Progenitor cell of endocrine pancreas (in vitro differentiated cells): ENCODE measurements at regions not wholly inside any gene's neighbourhood (a gene's known extent, or its start where the extent isn't known, plus 50 kb on each side); places are given as distances from the start of the nearest gene placed in this dataset.

Experiments used
- DNase-seq: peaks from one replicate; pipeline ENCODE4 v3.0.0; 2021; ENCODE audit warnings: low spot score; ENCODE audit not compliant: unreplicated experiment
- H3K27ac Mint-ChIP-seq: 2 replicates; pipeline ENCODE4 v1.8.0; 2021; ENCODE audit warnings: mild to moderate bottlenecking, moderate library complexity, mixed read lengths
- H3K27me3 Mint-ChIP-seq: 2 replicates; pipeline ENCODE4 v1.8.0; 2021; ENCODE audit warnings: mixed read lengths
- H3K36me3 Mint-ChIP-seq: 2 replicates; pipeline ENCODE4 v1.8.0; 2022; ENCODE audit warnings: mixed read lengths; ENCODE audit not compliant: insufficient read depth
- H3K4me1 Mint-ChIP-seq: 2 replicates; pipeline ENCODE4 v1.8.0; 2021; ENCODE audit warnings: low read depth, mixed read lengths
- H3K4me3 Mint-ChIP-seq: 2 replicates; pipeline ENCODE4 v1.8.0; 2021; ENCODE audit warnings: low read depth, mild to moderate bottlenecking, moderate library complexity, mixed read lengths
- H3K9me3 Mint-ChIP-seq: 2 replicates; pipeline ENCODE4 v1.8.0; 2021; ENCODE audit warnings: low read depth, mixed read lengths
- TF ChIP-seq, protein P1 (sequence below): fragments of 200-600 bp; sonication (generic); IDR thresholded peaks from one replicate; pipeline ENCODE4 v1.5.0; 2021; ENCODE audit warnings: antibody characterized with exemption, mild to moderate bottlenecking; ENCODE audit not compliant: unreplicated experiment

DNA sequence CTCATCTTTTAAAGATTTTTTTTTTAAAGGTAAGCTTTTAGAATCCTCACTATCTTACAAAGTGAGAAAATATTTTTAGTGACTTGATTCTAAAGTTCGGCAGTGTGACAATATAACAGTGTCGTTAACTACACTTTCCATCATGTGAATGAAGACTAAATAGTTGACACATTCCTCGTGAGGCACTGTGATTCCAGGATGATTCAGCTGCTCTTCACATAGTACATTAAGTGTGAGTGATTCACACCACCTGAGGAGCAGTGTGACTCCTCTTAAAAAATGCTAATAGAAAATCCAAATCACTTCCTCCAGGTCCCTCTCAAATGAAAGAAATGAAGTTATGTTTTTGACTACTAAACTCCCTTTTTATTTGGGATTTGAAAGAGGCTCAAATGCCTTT lies 589.5 kb downstream of the GABRG2 start:
- H3K36me3 Mint-ChIP-seq: no peaks in the 10 kb centered on the region
- no peak overlapping the region for H3K27ac Mint-ChIP-seq
- no peak for DNase-seq
- no peaks in the 10 kb centered on the region for H3K9me3 Mint-ChIP-seq
- TF ChIP-seq, protein P1, sequence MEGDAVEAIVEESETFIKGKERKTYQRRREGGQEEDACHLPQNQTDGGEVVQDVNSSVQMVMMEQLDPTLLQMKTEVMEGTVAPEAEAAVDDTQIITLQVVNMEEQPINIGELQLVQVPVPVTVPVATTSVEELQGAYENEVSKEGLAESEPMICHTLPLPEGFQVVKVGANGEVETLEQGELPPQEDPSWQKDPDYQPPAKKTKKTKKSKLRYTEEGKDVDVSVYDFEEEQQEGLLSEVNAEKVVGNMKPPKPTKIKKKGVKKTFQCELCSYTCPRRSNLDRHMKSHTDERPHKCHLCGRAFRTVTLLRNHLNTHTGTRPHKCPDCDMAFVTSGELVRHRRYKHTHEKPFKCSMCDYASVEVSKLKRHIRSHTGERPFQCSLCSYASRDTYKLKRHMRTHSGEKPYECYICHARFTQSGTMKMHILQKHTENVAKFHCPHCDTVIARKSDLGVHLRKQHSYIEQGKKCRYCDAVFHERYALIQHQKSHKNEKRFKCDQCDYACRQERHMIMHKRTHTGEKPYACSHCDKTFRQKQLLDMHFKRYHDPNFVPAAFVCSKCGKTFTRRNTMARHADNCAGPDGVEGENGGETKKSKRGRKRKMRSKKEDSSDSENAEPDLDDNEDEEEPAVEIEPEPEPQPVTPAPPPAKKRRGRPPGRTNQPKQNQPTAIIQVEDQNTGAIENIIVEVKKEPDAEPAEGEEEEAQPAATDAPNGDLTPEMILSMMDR: no peak
- no peaks in the 10 kb centered on the region for H3K4me1 Mint-ChIP-seq
- H3K4me3 Mint-ChIP-seq: no peak overlapping the region
- no peaks in the 10 kb centered on the region for H3K27me3 Mint-ChIP-seq

DNA sequence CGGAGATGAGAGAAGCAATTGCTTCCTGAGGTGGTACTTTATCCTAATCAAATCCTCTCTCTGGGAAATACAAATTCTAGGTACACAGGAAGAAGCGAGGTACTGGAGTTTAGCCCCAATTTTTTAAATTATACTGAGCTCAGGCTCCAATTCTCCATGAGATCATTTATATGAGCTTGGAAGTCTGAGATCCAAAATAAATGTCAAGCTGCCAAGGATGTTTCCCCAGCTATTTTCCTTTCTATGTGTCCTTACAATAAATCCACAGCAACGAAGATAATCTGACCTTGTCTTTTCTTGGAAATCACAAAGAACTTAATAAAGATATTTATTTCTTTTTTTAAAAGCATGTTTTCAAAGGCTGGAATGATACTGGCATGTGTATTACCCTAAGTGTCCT lies 597.3 kb downstream of the GABRG2 start:
- Mint-ChIP-seq H3K27me3 (no peaks in the 10 kb centered on the region), H3K4me3 (no peak overlapping the region), H3K27ac (no peak overlapping the region), H3K9me3 (no peaks in the 10 kb centered on the region), H3K4me1 (peaks cover 3% of the 10 kb centered on the region), H3K36me3 (no peaks in the 10 kb centered on the region)
- DNase-seq: no peak
- TF ChIP-seq, protein P1: no peak

GRCh38 chr5:162668926-162669325 lies 601.4 kb downstream of the GABRG2 start:
- no peak overlapping the region for H3K4me3 Mint-ChIP-seq
- no peak overlapping the region for H3K27ac Mint-ChIP-seq
- H3K36me3 Mint-ChIP-seq: no peaks in the 10 kb centered on the region

GRCh38 chr5:162672061-162672460 lies 604.5 kb downstream of the GABRG2 start:
- Mint-ChIP-seq H3K4me1 (peaks cover 9% of the 10 kb centered on the region), H3K9me3 (no peaks in the 10 kb centered on the region), H3K27ac (no peak overlapping the region), H3K4me3 (no peak overlapping the region), H3K27me3 (no peaks in the 10 kb centered on the region), H3K36me3 (no peaks in the 10 kb centered on the region)
- DNase-seq: no peak
- TF ChIP-seq, protein P1: no peak

More at GRCh38 chr5:162668926-162669325, 601.4 kb downstream of the GABRG2 start:
- Mint-ChIP-seq H3K4me1 (peaks cover 8% of the 10 kb centered on the region), H3K27me3 (no peaks in the 10 kb centered on the region), H3K9me3 (no peaks in the 10 kb centered on the region)
- TF ChIP-seq, protein P1: no peak
- DNase-seq: no peak

DNA sequence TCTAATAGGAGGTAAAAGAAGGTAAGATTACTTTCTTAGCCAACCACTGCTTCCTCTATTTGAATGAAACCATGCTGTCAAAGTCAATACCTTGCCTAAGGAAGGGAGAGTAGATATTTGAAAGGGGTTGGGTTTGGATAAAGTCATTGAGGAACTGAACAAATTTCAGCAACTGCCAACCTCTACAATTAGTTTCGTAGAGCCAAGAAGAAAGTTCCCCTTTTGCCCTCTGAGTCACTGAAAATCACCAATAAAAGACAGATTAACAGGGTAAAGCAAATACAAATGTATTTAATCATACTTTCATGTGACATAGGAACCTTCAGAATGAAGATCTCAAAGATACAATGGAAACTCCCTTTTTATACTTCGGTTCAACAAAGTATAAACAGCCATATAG lies 615.7 kb downstream of the GABRG2 start:
- Mint-ChIP-seq H3K27ac (no peak overlapping the region), H3K4me3 (no peak overlapping the region), H3K27me3 (no peaks in the 10 kb centered on the region), H3K9me3 (no peaks in the 10 kb centered on the region), H3K36me3 (no peaks in the 10 kb centered on the region), H3K4me1 (no peaks in the 10 kb centered on the region)
- TF ChIP-seq, protein P1: no peak
- no peak for DNase-seq
